GM19397 (cell line): ENCODE measurements at regions not wholly inside any gene's neighbourhood (a gene's known extent, or its start where the extent isn't known, plus 50 kb on each side); places are given as distances from the start of the nearest gene placed in this dataset.

ENCODE experiments used
- ATAC-seq: cut with Tn5 transposase; IDR thresholded peaks from one replicate; pipeline ENCODE4 v1.9.1; 2021; ENCODE audit warnings: mild to moderate bottlenecking, moderate library complexity; ENCODE audit not compliant: unreplicated experiment

DNA sequence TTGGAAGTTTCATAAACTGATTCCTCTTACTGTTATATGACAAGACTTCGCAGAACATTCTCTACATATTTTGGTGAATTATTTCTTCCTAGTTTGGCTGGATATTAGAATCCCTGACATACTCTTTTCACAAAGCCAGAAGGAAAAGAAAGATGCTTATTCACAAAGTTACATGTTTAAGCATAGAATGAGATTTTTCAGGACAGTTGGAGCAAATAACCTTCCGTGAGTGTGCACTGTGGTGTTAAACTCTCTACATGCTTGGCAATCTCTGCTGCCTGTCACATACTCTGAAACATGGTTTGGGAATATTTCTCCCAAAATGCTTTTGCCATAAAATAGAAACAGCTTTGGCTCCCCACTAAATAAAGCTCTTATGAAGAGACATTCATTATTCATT lies 230.0 kb upstream of the MTNR1B start:
- no peak for ATAC-seq

DNA sequence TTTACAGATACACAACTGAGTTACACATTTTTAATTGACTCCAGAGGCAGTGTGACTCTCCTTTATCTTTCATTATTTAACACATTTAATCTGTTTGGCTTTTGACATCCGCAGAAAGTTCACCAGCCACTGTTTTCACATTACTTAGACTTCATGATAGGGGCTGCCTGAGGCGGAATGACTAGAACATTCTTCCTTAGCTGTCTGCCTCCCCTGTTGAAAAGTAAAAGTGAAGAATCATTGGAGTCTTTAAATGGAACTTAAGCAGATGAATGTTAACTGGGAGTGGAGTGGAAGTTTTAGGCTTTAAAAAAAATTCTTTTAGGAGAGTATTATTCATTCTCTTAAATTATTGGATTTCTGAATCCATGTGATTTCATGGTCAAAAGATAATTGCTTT lies 229.2 kb upstream of the MTNR1B start:
- no peak for ATAC-seq

DNA sequence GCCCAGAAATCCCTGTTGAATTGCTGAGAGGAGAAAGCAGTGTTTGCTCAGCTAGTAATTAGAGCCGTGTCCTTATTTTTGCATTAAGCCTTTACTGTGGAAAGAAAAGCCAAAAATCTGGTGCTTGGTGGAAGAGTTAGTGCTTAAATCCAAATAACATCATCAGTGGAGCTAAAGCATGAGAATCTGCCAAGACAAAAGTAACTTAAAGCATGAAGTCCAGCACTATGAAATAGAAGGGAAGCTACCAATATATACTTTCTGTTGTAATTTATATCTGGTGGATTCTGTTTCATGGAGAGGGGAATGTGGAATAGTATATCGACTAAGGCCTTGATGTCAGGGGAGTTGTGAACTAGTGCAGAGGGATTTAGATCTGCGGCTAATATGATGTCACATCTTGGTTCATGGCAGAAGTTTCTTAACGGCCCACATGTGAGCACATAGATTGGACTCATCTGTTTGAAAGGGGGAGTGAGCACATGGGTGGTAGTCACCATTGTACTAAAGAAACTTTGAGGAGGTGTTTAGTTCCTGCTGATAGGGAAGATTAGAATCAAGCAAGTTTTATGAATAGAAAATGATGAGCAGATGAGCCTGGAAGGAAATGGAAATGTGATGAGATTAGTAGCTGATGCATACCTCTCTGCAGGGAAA lies 224.4 kb upstream of the MTNR1B start:
- no peak for ATAC-seq

DNA sequence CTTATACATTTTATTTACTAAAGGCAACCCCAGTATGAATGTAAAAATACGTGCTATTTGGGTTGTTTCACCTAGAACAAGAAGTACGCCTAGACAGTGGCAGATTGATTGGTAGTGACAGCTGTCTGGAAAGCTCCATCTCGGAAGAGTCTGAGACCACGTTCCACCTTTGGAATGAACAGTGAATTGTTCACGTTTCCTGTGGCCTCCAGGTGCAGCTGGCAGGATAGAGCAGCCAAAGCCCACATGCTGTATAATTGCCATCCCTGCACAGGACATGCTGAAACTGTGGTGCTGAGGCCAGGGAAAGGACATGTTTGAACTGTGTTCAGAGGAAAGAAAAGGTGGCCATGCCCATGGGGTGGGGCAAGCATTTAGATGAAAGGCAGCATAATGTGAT lies 218.7 kb upstream of the MTNR1B start:
- no peak for ATAC-seq

DNA sequence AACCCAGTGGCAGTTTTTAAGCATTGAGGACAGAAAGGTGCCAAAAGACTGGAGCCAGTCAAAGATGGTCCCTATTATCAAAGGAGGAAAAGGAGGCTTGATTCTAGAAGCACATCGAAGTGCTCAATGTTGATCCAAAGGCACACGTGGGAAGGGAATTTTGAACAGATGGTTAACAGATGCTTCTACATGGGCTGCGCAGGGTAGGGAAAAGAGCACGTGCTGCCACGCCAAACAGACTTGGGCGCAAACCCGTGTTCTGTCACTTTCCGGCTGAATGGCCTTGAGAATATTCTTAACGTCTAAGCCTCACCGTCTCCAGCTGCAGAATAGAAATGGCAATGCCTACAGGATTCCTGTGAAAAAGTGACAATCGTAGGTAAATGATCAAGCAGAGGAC lies 217.9 kb upstream of the MTNR1B start:
- no peak for ATAC-seq

DNA sequence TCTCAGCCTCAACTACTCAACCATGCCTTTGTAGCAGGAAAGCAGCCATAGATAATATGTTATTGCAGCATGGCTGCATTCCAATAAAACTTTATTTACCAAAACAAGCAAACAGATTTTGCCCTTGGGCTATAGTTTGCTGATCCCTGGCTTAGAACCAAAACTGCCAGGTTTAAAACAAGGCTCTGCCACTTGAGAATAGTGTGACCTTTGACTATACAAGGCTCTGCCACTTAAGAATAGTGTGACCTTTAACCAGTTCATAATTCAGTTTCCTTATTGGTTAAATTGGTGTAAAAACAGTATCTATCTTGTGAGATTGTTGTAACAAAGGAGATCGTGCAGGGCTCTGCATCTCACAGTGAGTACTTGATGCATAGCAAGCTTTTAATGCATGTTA lies 217.3 kb upstream of the MTNR1B start:
- no peak for ATAC-seq

DNA sequence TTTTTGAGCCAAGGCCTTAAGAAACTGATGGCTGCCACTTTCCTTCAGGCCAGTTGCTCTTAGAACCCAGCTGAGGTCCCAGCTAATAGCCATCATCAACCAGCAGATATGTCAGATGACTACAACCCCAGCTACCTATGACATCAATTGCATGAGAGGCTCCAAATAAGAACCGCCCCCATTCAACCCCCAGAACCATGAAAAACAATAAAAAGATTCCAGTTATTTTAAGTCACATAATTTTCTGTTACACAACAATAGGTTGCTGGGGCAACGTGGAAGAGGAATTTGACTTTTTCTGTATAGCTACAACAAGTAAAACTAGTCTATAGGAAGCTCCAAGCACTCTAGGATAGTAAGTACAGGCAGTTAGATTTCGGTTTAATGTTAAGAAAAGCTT lies 216.3 kb upstream of the MTNR1B start:
- ATAC-seq = no peak

DNA sequence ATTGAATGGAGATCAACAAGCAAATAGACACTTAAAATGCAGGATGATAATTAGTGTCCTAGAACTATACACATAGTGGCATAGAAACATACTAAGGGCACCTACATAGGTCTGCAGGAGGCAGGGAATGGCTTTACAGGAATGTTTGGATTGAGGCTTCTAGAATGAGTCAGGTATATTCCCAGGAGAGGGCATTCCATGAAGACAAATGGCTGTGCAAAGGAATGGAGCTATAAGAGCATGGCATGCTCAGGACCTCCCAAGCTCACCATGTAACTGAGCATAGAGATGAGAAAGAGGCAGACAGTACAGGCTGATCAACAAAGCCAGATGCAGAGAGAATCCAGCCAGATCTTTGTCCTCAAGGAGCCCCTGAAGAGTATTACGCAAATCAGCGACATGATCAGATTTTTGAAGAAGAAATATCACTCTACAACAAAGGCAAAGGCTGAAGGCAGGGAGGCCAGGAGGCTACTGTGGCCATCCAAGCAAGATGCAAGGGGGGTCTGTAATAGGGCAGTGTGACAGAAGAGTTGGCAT lies 211.1 kb upstream of the MTNR1B start:
- no peak for ATAC-seq

DNA sequence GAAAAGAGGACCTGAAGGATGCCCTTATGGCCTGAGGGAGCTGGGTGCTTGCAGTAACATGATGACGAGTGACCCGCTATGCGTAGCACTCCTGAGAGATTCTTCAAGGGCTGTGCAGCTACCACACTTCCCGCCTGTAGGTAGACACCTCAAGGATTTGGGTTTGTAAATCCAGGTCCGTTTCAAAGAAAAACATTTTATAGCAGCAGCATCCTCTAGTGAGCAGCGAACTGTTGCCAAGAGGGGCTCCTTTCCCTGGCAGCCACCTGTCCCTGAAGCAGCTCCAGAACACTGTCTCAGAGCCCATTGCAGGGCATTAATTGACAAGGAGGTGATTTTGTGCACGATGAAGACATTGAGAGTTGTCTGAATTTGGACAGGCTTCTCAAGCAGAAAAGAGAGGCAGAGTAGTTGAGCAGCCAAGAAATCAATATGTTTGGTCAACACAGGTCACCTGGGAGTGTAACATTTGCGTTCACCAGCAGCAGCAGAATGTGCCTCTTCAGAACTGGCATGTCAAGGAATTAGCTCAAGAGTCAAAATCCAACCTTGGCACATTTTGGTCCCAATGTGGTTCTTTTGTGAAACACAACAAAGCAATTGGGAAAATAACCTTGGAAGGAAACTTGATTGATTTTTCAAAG lies 209.8 kb upstream of the MTNR1B start:
- no peak for ATAC-seq

DNA sequence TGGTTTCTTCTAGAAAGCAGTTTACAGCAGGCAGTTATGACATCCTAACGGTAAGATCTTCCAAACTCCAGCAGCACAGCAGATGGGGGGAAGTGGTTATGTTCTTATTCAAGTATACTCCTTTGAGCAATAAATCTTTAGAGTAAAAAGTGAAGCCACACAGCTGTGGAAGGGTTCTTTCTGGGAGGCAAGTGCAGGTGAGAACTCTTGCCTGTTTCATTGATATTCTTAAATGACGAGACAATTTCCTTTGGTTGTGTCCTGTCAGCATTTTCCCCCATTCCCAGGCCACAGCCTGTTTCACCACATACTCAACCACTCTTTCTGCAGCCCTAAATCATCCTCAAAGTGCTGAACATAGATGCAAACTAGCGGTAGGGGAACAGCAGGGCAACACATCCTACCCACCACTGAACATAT lies 207.3 kb upstream of the MTNR1B start:
- ATAC-seq = no peak

DNA sequence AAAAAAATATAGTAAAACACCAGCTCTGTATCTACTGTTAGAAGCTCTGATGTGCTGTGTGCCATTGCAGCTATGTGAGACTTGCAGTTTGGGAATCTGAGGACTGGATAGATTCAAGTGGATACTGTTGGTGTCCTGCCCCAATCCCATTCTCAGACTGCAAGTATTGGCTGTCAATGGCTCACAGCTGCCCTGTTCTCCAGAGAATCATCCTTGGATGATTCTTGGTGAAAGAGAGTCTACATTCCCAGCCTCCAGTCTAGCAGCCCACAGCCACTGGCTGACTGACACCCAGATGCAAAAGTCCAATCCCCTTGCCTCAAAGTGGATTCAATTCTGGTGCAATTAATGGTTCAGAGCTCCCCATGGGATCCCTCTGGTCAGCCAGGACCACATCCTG lies 206.1 kb upstream of the MTNR1B start:
- ATAC-seq = no peak

DNA sequence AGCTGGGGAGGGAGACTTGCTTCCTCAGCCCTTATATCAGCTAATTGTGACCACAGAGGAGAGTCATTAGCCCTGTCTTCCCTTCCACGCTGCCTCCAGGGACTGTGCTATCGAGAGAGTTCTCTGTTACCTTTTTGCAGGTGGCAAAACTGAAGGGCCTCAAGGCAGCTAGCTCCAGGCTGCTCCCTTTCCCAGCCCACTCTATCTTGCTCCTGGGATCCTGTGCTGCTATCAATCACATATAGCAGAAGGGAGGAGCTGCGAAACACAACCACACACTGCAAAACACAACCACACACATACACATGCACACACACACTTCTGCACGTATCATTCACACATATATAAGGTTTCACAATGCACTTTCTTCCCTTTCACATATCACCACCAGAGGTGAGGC lies 205.3 kb upstream of the MTNR1B start:
- ATAC-seq = no peak

DNA sequence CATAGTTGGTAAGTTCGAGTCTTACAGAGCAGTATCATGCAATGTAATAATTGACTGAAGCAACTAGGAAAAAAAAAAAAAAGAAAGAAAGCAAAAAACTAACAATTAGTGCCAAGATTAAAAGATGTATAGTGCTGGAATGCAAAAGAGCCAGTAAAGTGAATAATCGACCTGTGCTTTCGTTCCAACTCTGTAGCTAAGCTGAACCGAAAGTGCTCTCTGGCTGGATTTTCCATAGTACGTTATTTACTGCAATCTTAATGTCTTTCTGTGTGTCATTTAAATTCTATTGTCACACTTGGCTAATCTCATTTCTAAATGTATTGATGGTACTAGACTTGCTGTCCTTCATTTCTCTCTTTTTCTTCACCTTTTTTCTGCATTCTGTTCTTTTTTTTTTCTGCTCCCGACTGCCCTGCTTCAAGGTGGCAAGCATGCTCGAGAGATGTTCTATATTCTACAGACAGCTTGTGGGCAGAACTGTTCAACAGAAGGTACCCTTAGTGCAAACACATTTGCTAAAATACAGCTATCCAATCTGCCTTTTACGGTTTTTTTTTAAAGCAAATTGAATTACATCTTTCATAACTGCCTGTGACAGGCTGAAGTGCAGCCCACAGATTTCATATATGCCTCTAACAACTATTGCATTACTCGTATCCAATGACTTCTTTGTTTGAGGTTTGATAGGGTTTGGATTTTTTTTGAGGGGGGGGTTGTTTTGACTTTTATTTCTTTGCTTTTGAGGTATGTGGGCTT lies 204.2 kb upstream of the MTNR1B start:
- no peak for ATAC-seq

DNA sequence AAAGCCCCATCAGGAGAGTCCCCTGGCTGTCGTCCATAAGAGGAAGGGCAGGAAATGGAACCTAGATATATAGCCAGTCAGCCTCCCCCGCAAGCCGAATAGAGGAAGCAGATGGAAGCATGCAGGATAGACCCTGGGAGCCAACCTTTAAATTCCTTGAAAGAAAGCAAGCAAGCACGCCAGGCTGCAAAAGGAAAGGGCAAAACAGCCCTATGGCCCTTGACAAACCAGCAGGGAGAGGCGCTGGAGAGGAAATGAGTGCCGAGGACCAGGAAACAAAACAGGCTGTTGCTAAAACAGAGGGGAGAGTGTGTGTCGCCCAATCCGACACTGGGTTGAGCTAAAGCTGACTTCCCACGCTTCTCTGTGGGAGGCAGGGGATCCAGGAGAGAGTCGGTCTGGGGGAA lies 203.5 kb upstream of the MTNR1B start:
- no peak for ATAC-seq

DNA sequence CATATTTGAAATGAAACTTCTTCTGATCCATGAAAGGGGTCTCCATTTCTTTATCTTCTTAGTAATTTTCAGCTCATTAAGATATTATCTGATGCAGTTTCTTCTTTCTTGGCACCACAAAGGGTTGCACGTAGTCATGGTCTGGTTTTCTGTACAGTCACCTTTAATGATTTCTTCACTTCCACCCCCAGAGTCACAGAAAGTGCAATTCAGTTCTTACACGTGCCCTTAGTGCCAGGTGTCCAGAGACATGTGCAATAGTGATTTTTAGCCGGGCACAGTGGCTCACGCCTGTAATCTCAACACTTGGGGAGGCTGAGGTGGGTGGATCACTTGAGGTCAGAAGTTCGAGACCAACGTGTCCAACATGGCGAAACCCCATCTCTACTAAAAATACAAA lies 202.8 kb upstream of the MTNR1B start:
- no peak for ATAC-seq

DNA sequence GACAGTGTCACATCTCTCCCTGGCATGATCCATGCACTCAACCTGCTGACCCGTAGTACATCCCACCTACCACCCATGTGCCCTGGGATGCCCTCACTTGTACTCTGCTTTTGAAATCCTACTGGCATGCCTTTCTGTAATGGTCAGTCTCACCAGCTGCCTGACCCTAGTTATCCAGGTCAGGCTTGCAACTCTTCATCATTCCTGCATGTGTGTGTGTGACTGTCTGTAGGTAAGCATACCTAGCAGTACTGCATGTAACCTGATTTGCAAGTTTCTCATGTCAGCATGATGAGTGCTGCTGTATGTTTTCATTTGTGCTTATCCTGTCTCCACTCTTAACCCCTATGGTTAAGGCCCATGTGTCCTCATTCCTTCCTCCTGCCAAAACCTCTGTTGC lies 202.0 kb upstream of the MTNR1B start:
- ATAC-seq = no peak

DNA sequence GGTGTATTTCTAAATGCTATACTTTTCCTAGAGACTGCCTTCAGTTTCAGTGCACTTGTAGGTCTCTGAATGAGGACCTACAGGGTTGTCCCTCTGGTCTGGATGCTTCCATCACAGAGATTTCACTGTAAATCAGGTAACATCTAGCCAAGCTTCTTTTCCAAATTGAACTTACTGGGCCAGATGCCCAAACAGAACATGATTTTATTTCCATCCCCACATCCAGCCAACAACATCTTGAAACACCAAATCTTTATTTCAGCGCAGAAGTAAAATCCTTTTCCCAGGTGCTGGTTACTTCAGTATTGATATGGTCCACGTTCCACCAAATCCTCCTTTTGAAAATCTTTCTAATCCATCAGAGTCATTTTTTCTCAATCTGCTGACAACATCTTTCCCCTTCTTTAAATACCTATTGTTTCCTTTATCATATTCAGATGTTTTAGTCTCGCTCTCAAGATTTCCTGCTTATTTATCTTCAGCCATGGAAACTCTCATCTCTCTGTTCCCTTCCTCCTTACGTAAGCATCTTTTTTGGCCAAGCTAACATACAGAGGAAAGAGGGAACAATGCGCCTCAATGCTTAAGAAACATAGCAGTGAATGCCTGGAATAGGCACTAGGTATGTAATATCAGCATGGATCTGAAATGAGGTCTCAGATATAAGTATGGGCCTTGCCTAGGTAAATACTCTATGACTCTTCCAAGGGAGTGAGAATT lies 201.2 kb upstream of the MTNR1B start:
- ATAC-seq = no peak

DNA sequence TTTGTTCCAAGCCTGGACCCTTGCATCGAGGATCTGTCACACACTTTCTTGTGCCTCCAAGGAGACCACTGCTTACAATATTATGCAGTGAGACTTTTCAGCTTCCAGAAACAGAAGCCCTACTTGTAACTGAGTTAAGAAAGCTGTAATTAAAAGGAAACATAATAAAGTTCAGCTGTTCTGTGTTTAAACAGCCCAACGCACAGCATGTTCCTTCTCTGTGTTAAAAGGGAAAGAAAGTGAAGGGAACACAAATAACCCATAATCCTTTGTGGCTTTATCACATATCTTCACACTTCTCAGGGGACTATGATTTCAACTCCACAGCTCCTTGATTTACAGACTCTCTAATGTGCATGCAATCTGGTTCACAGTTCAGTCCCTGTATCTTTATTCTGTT lies 200.3 kb upstream of the MTNR1B start:
- no peak for ATAC-seq

DNA sequence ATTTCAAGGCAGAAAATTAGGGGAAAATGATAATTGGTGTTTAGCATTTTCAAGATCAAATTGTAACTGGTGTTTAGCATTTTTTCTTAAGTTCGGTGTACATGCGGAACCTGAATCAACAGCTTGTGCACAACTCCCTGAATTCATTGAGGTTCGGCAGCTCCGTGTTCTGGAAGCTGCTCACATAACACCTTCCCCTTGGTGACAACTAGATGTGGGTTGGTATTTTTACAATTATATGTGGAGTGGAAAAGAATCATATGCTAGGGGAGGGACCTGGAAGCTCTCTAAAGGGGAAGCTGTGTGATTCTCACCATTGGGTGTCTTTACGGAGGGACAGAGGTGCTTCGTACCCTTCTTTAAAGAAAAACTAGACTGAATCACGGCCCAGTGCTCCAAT lies 199.0 kb upstream of the MTNR1B start:
- no peak for ATAC-seq

DNA sequence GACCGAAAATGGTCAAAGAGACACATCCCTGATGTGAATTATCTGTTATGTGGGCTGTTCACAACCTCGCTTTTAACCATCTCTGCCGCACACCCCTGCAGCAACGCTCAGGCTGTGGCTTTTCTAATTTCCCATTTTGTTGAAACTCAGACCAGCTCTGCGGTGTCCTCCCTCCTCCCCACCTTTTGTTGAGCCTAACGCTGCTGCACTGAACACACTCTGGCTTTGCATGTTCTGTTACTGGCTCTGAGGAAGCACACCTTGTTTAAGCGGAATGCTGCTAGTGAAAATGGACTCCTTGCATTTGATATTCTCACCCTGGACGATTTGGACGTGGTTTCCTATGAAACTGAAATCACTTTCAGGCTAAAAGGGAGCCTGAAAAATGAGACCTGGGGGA lies 198.5 kb upstream of the MTNR1B start:
- ATAC-seq = no peak

DNA sequence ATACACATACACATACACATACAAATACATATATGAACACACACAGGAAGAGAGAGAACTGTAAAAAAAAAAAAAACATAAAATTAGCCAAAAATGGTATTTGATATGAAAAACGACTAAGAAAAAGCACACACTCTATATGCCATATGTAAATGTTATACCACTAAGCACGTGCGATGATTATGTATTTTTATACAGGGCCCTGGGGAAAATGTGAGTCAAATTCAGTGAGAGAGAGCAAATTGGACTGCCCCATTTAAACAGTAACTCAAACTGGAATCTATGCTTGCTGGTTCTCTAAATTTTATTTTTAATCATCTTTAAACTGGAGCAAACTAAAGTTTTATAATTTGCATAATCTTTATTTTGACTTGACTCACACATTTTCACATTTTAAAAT lies 197.8 kb upstream of the MTNR1B start:
- ATAC-seq = no peak
